Stimulated activated memory B cell treated with anti-CD40 and anti-IgM and Interleukin-4, amounts not matched to agents 10 μg/mL and 1 μg/mL and 100 μg/mL, for 72 hours (primary cell): ENCODE measurements at regions not wholly inside any gene's neighbourhood (a gene's known extent, or its start where the extent isn't known, plus 50 kb on each side); places are given as distances from the start of the nearest gene placed in this dataset.

Experiments
- ATAC-seq: fragments of 150-1000 bp; cut with Tn5 transposase; 2 replicates; pipeline ENCODE4 v1.10.0; 2021
- H3K27ac Mint-ChIP-seq: one replicate; pipeline ENCODE4 v1.8.0; 2022; ENCODE audit warnings: mild to moderate bottlenecking, mixed read lengths
- H3K27me3 Mint-ChIP-seq: one replicate; pipeline ENCODE4 v1.8.0; 2022; ENCODE audit warnings: mixed read lengths
- H3K36me3 Mint-ChIP-seq: one replicate; pipeline ENCODE4 v1.8.0; 2022; ENCODE audit warnings: mixed read lengths
- H3K4me1 Mint-ChIP-seq: one replicate; pipeline ENCODE4 v1.8.0; 2022; ENCODE audit warnings: mixed read lengths
- H3K4me3 Mint-ChIP-seq: one replicate; pipeline ENCODE4 v1.8.0; 2022; ENCODE audit warnings: mild to moderate bottlenecking, moderate library complexity, mixed read lengths
- H3K9me3 Mint-ChIP-seq: one replicate; pipeline ENCODE4 v1.8.0; 2022; ENCODE audit warnings: mixed read lengths

- H3K9me3 Mint-ChIP-seq: peaks cover 15% of the 10 kb centered on the region
- H3K27ac Mint-ChIP-seq: no peak overlapping the region
- H3K4me3 Mint-ChIP-seq: no peak overlapping the region
- no peak for ATAC-seq
- H3K4me1 Mint-ChIP-seq: no peaks in the 10 kb centered on the region
- no peaks in the 10 kb centered on the region for H3K27me3 Mint-ChIP-seq
- H3K36me3 Mint-ChIP-seq: no peaks in the 10 kb centered on the region
These were observed 751.2 kb downstream of the JRKL start for GRCh38 chr11:97140885-97141494.

- no peak for ATAC-seq
- Mint-ChIP-seq H3K4me3 (no peak overlapping the region), H3K27me3 (no peaks in the 10 kb centered on the region), H3K9me3 (peaks cover 15% of the 10 kb centered on the region), H3K36me3 (no peaks in the 10 kb centered on the region), H3K27ac (no peak overlapping the region), H3K4me1 (no peaks in the 10 kb centered on the region)
These were observed 753.6 kb downstream of the JRKL start for GRCh38 chr11:97143463-97143862.

GRCh38 chr11:97149741-97150140, 759.9 kb downstream of the JRKL start:
- no peaks in the 10 kb centered on the region for H3K36me3 Mint-ChIP-seq
- H3K27me3 Mint-ChIP-seq: no peaks in the 10 kb centered on the region
- no peaks in the 10 kb centered on the region for H3K4me1 Mint-ChIP-seq
- no peak for ATAC-seq
- peaks cover 3% of the 10 kb centered on the region for H3K9me3 Mint-ChIP-seq
- H3K27ac Mint-ChIP-seq: no peak overlapping the region
- no peak overlapping the region for H3K4me3 Mint-ChIP-seq

GRCh38 chr11:97157221-97157740, 767.5 kb downstream of the JRKL start:
- no peak for ATAC-seq
- H3K27me3 Mint-ChIP-seq: no peaks in the 10 kb centered on the region
- H3K4me3 Mint-ChIP-seq: no peak overlapping the region
- H3K4me1 Mint-ChIP-seq: no peaks in the 10 kb centered on the region
- no peak overlapping the region for H3K27ac Mint-ChIP-seq
- no peaks in the 10 kb centered on the region for H3K36me3 Mint-ChIP-seq
- peaks cover 5% of the 10 kb centered on the region for H3K9me3 Mint-ChIP-seq

GRCh38 chr11:97158243-97158642, 768.4 kb downstream of the JRKL start:
- no peaks in the 10 kb centered on the region for H3K4me1 Mint-ChIP-seq
- peaks cover 5% of the 10 kb centered on the region for H3K9me3 Mint-ChIP-seq
- ATAC-seq: no peak
- H3K27ac Mint-ChIP-seq: no peak overlapping the region
- H3K27me3 Mint-ChIP-seq: no peaks in the 10 kb centered on the region
- H3K36me3 Mint-ChIP-seq: no peaks in the 10 kb centered on the region
- H3K4me3 Mint-ChIP-seq: no peak overlapping the region

- no peaks in the 10 kb centered on the region for H3K36me3 Mint-ChIP-seq
- H3K27ac Mint-ChIP-seq: no peak overlapping the region
- no peaks in the 10 kb centered on the region for H3K27me3 Mint-ChIP-seq
- no peaks in the 10 kb centered on the region for H3K4me1 Mint-ChIP-seq
- no peak for ATAC-seq
- H3K4me3 Mint-ChIP-seq: no peak overlapping the region
- H3K9me3 Mint-ChIP-seq: peaks cover 2% of the 10 kb centered on the region
These were observed 773.9 kb downstream of the JRKL start for GRCh38 chr11:97163631-97164191.

GRCh38 chr11:97201743-97202612, 812.2 kb downstream of the JRKL start:
- H3K27ac Mint-ChIP-seq: no peak overlapping the region
- peaks cover 2% of the 10 kb centered on the region for H3K9me3 Mint-ChIP-seq
- ATAC-seq: no peak
- H3K36me3 Mint-ChIP-seq: no peaks in the 10 kb centered on the region
- no peak overlapping the region for H3K4me3 Mint-ChIP-seq
- H3K4me1 Mint-ChIP-seq: no peaks in the 10 kb centered on the region
- H3K27me3 Mint-ChIP-seq: no peaks in the 10 kb centered on the region

GRCh38 chr11:97202613-97203292, 812.9 kb downstream of the JRKL start:
- H3K9me3 Mint-ChIP-seq: no peaks in the 10 kb centered on the region
- no peak for ATAC-seq
- H3K4me1 Mint-ChIP-seq: no peaks in the 10 kb centered on the region
- H3K27ac Mint-ChIP-seq: no peak overlapping the region
- H3K36me3 Mint-ChIP-seq: no peaks in the 10 kb centered on the region
- H3K4me3 Mint-ChIP-seq: no peak overlapping the region
- H3K27me3 Mint-ChIP-seq: no peaks in the 10 kb centered on the region

- no peaks in the 10 kb centered on the region for H3K36me3 Mint-ChIP-seq
- H3K4me1 Mint-ChIP-seq: no peaks in the 10 kb centered on the region
- ATAC-seq: no peak
- peaks cover 5% of the 10 kb centered on the region for H3K9me3 Mint-ChIP-seq
- H3K27ac Mint-ChIP-seq: no peak overlapping the region
- no peaks in the 10 kb centered on the region for H3K27me3 Mint-ChIP-seq
- H3K4me3 Mint-ChIP-seq: no peak overlapping the region
These were observed 828.2 kb downstream of the JRKL start for GRCh38 chr11:97218011-97218410.

- H3K36me3 Mint-ChIP-seq: no peaks in the 10 kb centered on the region
These were observed 833.8 kb downstream of the JRKL start for GRCh38 chr11:97223647-97224046.

GRCh38 chr11:97224396-97224795, 834.6 kb downstream of the JRKL start:
- peaks cover 4% of the 10 kb centered on the region for H3K9me3 Mint-ChIP-seq
- no peak for ATAC-seq
- H3K27ac Mint-ChIP-seq: no peak overlapping the region
- H3K27me3 Mint-ChIP-seq: no peaks in the 10 kb centered on the region
- H3K4me1 Mint-ChIP-seq: no peaks in the 10 kb centered on the region
- H3K4me3 Mint-ChIP-seq: no peak overlapping the region
- no peaks in the 10 kb centered on the region for H3K36me3 Mint-ChIP-seq

More at GRCh38 chr11:97223647-97224046, 833.8 kb downstream of the JRKL start:
- Mint-ChIP-seq H3K27ac (no peak overlapping the region), H3K4me1 (no peaks in the 10 kb centered on the region), H3K9me3 (peaks cover 4% of the 10 kb centered on the region), H3K27me3 (no peaks in the 10 kb centered on the region), H3K4me3 (no peak overlapping the region)
- ATAC-seq: no peak

- Mint-ChIP-seq H3K36me3 (no peaks in the 10 kb centered on the region), H3K4me1 (no peaks in the 10 kb centered on the region), H3K4me3 (no peak overlapping the region), H3K27ac (no peak overlapping the region), H3K9me3 (peaks cover 7% of the 10 kb centered on the region), H3K27me3 (no peaks in the 10 kb centered on the region)
- ATAC-seq: no peak
These were observed 836.0 kb downstream of the JRKL start for GRCh38 chr11:97225794-97226193.

GRCh38 chr11:97229936-97230335, 840.1 kb downstream of the JRKL start:
- Mint-ChIP-seq H3K27me3 (no peaks in the 10 kb centered on the region), H3K4me3 (no peak overlapping the region), H3K9me3 (peaks cover 6% of the 10 kb centered on the region), H3K4me1 (no peaks in the 10 kb centered on the region), H3K36me3 (no peaks in the 10 kb centered on the region), H3K27ac (no peak overlapping the region)
- no peak for ATAC-seq

- Mint-ChIP-seq H3K27me3 (no peaks in the 10 kb centered on the region), H3K9me3 (peaks cover 6% of the 10 kb centered on the region), H3K27ac (no peak overlapping the region), H3K4me3 (no peak overlapping the region), H3K36me3 (no peaks in the 10 kb centered on the region), H3K4me1 (no peaks in the 10 kb centered on the region)
- no peak for ATAC-seq
These were observed 841.4 kb downstream of the JRKL start for GRCh38 chr11:97231231-97231630.

GRCh38 chr11:97234016-97234415, 844.2 kb downstream of the JRKL start:
- Mint-ChIP-seq H3K9me3 (peaks cover 7% of the 10 kb centered on the region), H3K27ac (no peak overlapping the region), H3K27me3 (no peaks in the 10 kb centered on the region), H3K4me1 (no peaks in the 10 kb centered on the region), H3K4me3 (no peak overlapping the region), H3K36me3 (no peaks in the 10 kb centered on the region)
- ATAC-seq: no peak
